Caco-2 (cell line): ENCODE measurements at regions not wholly inside any gene's neighbourhood (a gene's known extent, or its start where the extent isn't known, plus 50 kb on each side); places are given as distances from the start of the nearest gene placed in this dataset.

ENCODE experiments used
- BruUV-seq: library from RNA; stranded (reverse); fragments of 400-500 nt; replicated peaks from 2 replicates; lab custom pipeline; 2021; lab: Mats Ljungman, UMichigan
- CTCF ChIA-PET: fragments of 300-600 bp; sonication (Branson Sonifier 250); formaldehyde crosslinking; loops from one replicate; lab custom pipeline; 2022; ENCODE audit warnings: antibody characterized with exemption; lab: Charles Lee
- POLR2A ChIA-PET: fragments of 300-600 bp; sonication (Branson Sonifier 250); formaldehyde crosslinking; loops from one replicate; lab custom pipeline; 2022; ENCODE audit warnings: antibody characterized with exemption; lab: Charles Lee
- DNase-seq, 2 experiments: peaks; one replicate each; pipeline versions ENCODE4 v3.0.0 to v3.0.0-alpha.2; 2020 to 2022
- H3K27me3 ChIP-seq: replicated peaks from 2 replicates; pipeline ENCODE4 v1.6.0; 2011; ENCODE audit warnings: low read length; ENCODE audit not compliant: control insufficient read depth, insufficient read depth
- H3K36me3 ChIP-seq: 2 replicates; pipeline ENCODE4 v1.5.1; 2011; ENCODE audit warnings: low read length; ENCODE audit not compliant: control insufficient read depth, insufficient read depth
- H3K4me1 ChIP-seq: fragments of 250-450 bp; sonication (Bioruptor Pico); 2 replicates; pipeline ENCODE4 v1.5.1; 2020; ENCODE audit warnings: mild to moderate bottlenecking
- H3K4me3 ChIP-seq: 2 replicates; pipeline ENCODE4 v1.5.1; 2011; ENCODE audit warnings: low read depth, mild to moderate bottlenecking, control low read depth, low read length
- H3K9me3 ChIP-seq: fragments of 250-450 bp; sonication (Bioruptor Pico); 2 replicates; pipeline ENCODE4 v1.5.1; 2020; ENCODE audit warnings: mild to moderate bottlenecking, moderate library complexity
- H3K27ac Mint-ChIP-seq: one replicate; pipeline ENCODE4 v1.8.0; 2022; ENCODE audit warnings: mixed read lengths; ENCODE audit not compliant: unreplicated experiment
- H3K27me3 Mint-ChIP-seq: one replicate; pipeline ENCODE4 v1.8.0; 2022; ENCODE audit warnings: mixed read lengths; ENCODE audit not compliant: insufficient read depth, unreplicated experiment
- H3K36me3 Mint-ChIP-seq: one replicate; pipeline ENCODE4 v1.8.0; 2022; ENCODE audit warnings: mild to moderate bottlenecking, mixed read lengths; ENCODE audit not compliant: insufficient read depth, unreplicated experiment
- H3K4me1 Mint-ChIP-seq: one replicate; pipeline ENCODE4 v1.8.0; 2022; ENCODE audit warnings: low read depth, mixed read lengths; ENCODE audit not compliant: unreplicated experiment
- H3K4me3 Mint-ChIP-seq: one replicate; pipeline ENCODE4 v1.8.0; 2022; ENCODE audit warnings: mild to moderate bottlenecking, moderate library complexity, mixed read lengths; ENCODE audit not compliant: unreplicated experiment
- H3K9me3 Mint-ChIP-seq: one replicate; pipeline ENCODE4 v1.8.0; 2022; ENCODE audit warnings: mixed read lengths; ENCODE audit not compliant: unreplicated experiment
- intact Hi-C: fragments of 100-400 bp; cut with micrococcal nuclease; formaldehyde crosslinking; loops from one replicate; pipeline ENCODE4 v1.10.0; 2022; ENCODE audit not compliant: unreplicated experiment
- TF ChIP-seq, protein P1 (sequence below), 2 experiments: fragments of 200-600 bp in 1 of 2; IDR thresholded peaks; 1 replicate in 1 of 2; 2 replicates in 1 of 2; pipeline versions ENCODE4 v1.5.1 to v1.8.0; 2011 to 2022; ENCODE audit warnings: antibody characterized with exemption in 1 of 2, control low read depth in 1 of 2, inconsistent platforms in 1 of 2, low read depth in 1 of 2, low read length in 1 of 2, mild to moderate bottlenecking in 1 of 2, moderate library complexity in 1 of 2; ENCODE audit not compliant: insufficient read depth in 1 of 2, severe bottlenecking in 1 of 2, unreplicated experiment in 1 of 2

DNA sequence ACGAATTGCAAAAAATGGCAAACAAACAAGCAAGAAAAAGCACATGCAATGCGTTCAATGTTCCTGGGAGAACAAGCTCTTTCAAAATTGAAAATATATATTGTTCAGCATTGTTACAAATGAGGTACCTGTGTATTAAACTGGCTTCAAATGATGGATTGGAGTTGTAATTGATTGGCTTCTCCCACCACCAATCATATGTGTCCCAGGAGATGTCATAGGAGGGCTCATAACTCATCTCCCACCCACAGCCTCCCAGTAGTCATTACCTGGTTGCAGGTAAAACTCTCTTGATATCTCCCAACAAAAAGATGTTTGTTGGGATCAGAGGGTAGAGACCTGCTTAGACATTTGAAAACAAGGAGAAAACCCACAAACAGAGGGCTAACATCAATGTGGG is 302.9 kb downstream of the BAMBI start:
- H3K27me3 ChIP-seq, result no peaks in the 10 kb centered on the region
- no peak overlapping the region for H3K27ac Mint-ChIP-seq
- TF ChIP-seq, protein P1, sequence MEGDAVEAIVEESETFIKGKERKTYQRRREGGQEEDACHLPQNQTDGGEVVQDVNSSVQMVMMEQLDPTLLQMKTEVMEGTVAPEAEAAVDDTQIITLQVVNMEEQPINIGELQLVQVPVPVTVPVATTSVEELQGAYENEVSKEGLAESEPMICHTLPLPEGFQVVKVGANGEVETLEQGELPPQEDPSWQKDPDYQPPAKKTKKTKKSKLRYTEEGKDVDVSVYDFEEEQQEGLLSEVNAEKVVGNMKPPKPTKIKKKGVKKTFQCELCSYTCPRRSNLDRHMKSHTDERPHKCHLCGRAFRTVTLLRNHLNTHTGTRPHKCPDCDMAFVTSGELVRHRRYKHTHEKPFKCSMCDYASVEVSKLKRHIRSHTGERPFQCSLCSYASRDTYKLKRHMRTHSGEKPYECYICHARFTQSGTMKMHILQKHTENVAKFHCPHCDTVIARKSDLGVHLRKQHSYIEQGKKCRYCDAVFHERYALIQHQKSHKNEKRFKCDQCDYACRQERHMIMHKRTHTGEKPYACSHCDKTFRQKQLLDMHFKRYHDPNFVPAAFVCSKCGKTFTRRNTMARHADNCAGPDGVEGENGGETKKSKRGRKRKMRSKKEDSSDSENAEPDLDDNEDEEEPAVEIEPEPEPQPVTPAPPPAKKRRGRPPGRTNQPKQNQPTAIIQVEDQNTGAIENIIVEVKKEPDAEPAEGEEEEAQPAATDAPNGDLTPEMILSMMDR (IDR thresholded peaks at IDR 0.05; ENCODE audit: insufficient read depth in 1 of 2, low read depth in 1 of 2, low read length in 1 of 2, severe bottlenecking in 1 of 2, unreplicated experiment in 1 of 2), result no peak
- H3K9me3 Mint-ChIP-seq, result no peaks in the 10 kb centered on the region
- no peaks in the 10 kb centered on the region for H3K36me3 ChIP-seq
- intact Hi-C loops, result no loop called here
- H3K9me3 ChIP-seq, result no peaks in the 10 kb centered on the region
- DNase-seq, result no peak
- BruUV-seq, result no TSS peak
- no peaks in the 10 kb centered on the region for H3K27me3 Mint-ChIP-seq
- no peak overlapping the region for H3K4me3 Mint-ChIP-seq
- ChIA-PET CTCF (no interaction called here), POLR2A (no interaction called here)
- H3K36me3 Mint-ChIP-seq, result no peaks in the 10 kb centered on the region
- peaks cover 11% of the 10 kb centered on the region for H3K4me1 Mint-ChIP-seq
- H3K4me3 ChIP-seq, result no peak overlapping the region
- H3K4me1 ChIP-seq, result peaks cover 10% of the 10 kb centered on the region; the same call in 1 of the 2 replicates

DNA sequence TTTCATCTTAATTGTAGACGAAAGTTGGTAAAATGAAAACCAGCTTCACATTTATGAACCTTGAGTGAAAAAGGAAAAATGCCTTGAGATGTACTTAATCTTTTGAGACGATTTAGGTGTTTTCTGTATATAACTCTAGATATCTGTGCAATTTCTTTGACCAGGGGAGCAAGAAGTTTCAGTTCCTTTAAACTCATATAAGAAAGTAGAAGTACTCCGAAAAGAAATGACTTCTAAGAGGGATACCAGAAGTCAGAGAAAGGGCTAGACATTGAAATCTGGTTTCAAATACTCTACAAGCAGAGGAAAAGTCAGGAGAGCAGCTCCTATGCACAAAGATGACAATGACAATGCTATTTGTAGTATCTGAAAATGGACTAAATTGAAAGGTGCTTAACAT is 303.7 kb downstream of the BAMBI start:
- intact Hi-C loops, result no loop called here
- Mint-ChIP-seq H3K27me3 (no peaks in the 10 kb centered on the region), H3K27ac (no peak overlapping the region), H3K4me1 (peaks cover 11% of the 10 kb centered on the region), H3K9me3 (no peaks in the 10 kb centered on the region), H3K4me3 (no peak overlapping the region), H3K36me3 (no peaks in the 10 kb centered on the region)
- ChIA-PET POLR2A (no interaction called here), CTCF (interaction anchor here (0.6 kb wide), 1 partner anchor 338 kb away, joined by 3 read pairs; no protein-coding TSS in a partner anchor)
- DNase-seq, result no peak
- H3K4me1 ChIP-seq, result peaks cover 10% of the 10 kb centered on the region; the same call in 1 of the 2 replicates
- no peaks in the 10 kb centered on the region for H3K27me3 ChIP-seq
- TF ChIP-seq, protein P1 (IDR thresholded peaks at IDR 0.05; ENCODE audit: insufficient read depth in 1 of 2, low read depth in 1 of 2, low read length in 1 of 2, severe bottlenecking in 1 of 2, unreplicated experiment in 1 of 2), result no peak
- H3K4me3 ChIP-seq, result no peak overlapping the region
- H3K36me3 ChIP-seq, result no peaks in the 10 kb centered on the region
- no TSS peak for BruUV-seq
- no peaks in the 10 kb centered on the region for H3K9me3 ChIP-seq

DNA sequence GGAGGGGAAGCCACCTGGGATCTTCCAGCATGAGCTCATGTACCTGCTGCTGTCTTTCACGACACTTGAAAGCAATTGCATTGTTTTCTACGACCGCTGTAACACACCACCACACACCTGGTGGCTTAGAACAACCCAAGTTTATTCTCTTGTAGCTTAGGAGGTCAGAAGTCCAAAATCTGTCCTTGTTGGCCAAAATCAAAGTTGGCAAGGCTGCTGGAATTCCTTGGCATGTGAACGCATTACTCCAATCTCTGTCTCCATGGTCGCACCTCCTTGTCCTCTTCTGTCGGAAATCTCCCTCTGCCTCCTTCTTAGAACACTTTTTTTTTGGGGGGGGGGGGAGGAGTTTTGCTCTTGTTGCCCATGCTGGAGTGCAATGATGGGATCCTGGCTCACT is 305.7 kb downstream of the BAMBI start:
- H3K4me1 Mint-ChIP-seq, result peaks cover 11% of the 10 kb centered on the region
- ChIA-PET POLR2A (no interaction called here), CTCF (no interaction called here)
- intact Hi-C loops, result no loop called here
- no peaks in the 10 kb centered on the region for H3K36me3 ChIP-seq
- H3K4me3 Mint-ChIP-seq, result no peak overlapping the region
- H3K36me3 Mint-ChIP-seq, result no peaks in the 10 kb centered on the region
- no peaks in the 10 kb centered on the region for H3K27me3 ChIP-seq
- no peaks in the 10 kb centered on the region for H3K9me3 Mint-ChIP-seq
- H3K4me3 ChIP-seq, result no peak overlapping the region
- H3K4me1 ChIP-seq, result peaks cover 10% of the 10 kb centered on the region; the same call in 1 of the 2 replicates
- no TSS peak for BruUV-seq
- no peaks in the 10 kb centered on the region for H3K9me3 ChIP-seq
- no peak for DNase-seq
- no peak overlapping the region for H3K27ac Mint-ChIP-seq
- no peaks in the 10 kb centered on the region for H3K27me3 Mint-ChIP-seq
- TF ChIP-seq, protein P1 (IDR thresholded peaks at IDR 0.05; ENCODE audit: insufficient read depth in 1 of 2, low read depth in 1 of 2, low read length in 1 of 2, severe bottlenecking in 1 of 2, unreplicated experiment in 1 of 2), result no peak
